HCT116 (cell line): ENCODE measurements at regions not wholly inside any gene's neighbourhood (a gene's known extent, or its start where the extent isn't known, plus 50 kb on each side); places are given as distances from the start of the nearest gene placed in this dataset.

Source experiments
- POLR2A ChIP-seq: IDR thresholded peaks from 2 replicates; pipeline ENCODE4 v1.7.0; 2011; ENCODE audit warnings: borderline replicate concordance; ENCODE audit not compliant: insufficient read depth, insufficient read length; ENCODE audit errors: extremely low read depth
- RAD21 ChIP-seq: IDR thresholded peaks from 2 replicates; pipeline ENCODE4 v1.6.1; 2012; ENCODE audit warnings: low read depth, mild to moderate bottlenecking
- ZNF274 ChIP-seq: fragments of 200-500 bp; sonication (Bioruptor generic); IDR thresholded peaks from 2 replicates; pipeline ENCODE4 v1.6.1; 2014; ENCODE audit warnings: mild to moderate bottlenecking, low read depth, low read length, inconsistent platforms
- TF ChIP-seq, protein P1 (sequence below): IDR thresholded peaks from 2 replicates; pipeline ENCODE4 v1.6.1; 2012
- TF ChIP-seq, protein P2 (sequence below): IDR thresholded peaks from 2 replicates; pipeline ENCODE4 v1.6.1; 2011; ENCODE audit warnings: mild to moderate bottlenecking, low read length, moderate library complexity; ENCODE audit not compliant: insufficient replicate concordance; ENCODE audit errors: extremely low read depth
- TF ChIP-seq, protein P3 (sequence below): IDR thresholded peaks from 2 replicates; pipeline ENCODE4 v1.6.1; 2012; ENCODE audit warnings: low read depth
- TF ChIP-seq, protein P4 (sequence below), 3 experiments: fragments of 200-600 bp in 1 of 3; sonication (generic) in 1 of 3; IDR thresholded peaks in 2 of 3; conservative IDR thresholded peaks in 1 of 3; 2 replicates each; pipeline ENCODE4 v1.5.1; 2012 to 2017; ENCODE audit warnings: low read depth in 2 of 3, low read length in 2 of 3, antibody characterized with exemption in 1 of 3, borderline replicate concordance in 1 of 3, control low read depth in 1 of 3, mild to moderate bottlenecking in 1 of 3, mixed read lengths in 1 of 3, mixed run types in 1 of 3, moderate library complexity in 1 of 3; ENCODE audit not compliant: insufficient read depth in 1 of 3

DNA sequence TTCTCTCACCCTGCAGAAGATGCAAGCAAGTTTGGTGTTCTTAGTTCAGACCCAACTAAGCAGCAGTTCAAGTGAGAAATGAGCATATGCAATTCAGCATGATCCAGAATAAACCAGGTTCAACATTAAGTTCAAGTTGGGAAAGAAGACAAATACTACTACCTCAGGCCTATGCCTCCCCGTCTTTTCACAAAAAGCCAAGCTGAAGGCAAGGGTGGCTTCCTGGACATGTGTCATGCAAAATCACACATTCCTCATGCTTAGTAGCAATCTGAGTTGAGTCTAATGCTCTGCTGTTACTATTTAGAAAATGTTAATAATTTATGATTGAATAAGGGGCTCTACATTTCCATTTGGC, 453.4 kb upstream of the GRAMD2B start:
- TF ChIP-seq POLR2A (no peak), RAD21 (no peak), ZNF274 (no peak)
- TF ChIP-seq, protein P1, sequence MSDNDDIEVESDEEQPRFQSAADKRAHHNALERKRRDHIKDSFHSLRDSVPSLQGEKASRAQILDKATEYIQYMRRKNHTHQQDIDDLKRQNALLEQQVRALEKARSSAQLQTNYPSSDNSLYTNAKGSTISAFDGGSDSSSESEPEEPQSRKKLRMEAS: no peak
- TF ChIP-seq, protein P2, sequence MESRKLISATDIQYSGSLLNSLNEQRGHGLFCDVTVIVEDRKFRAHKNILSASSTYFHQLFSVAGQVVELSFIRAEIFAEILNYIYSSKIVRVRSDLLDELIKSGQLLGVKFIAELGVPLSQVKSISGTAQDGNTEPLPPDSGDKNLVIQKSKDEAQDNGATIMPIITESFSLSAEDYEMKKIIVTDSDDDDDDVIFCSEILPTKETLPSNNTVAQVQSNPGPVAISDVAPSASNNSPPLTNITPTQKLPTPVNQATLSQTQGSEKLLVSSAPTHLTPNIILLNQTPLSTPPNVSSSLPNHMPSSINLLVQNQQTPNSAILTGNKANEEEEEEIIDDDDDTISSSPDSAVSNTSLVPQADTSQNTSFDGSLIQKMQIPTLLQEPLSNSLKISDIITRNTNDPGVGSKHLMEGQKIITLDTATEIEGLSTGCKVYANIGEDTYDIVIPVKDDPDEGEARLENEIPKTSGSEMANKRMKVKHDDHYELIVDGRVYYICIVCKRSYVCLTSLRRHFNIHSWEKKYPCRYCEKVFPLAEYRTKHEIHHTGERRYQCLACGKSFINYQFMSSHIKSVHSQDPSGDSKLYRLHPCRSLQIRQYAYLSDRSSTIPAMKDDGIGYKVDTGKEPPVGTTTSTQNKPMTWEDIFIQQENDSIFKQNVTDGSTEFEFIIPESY: no peak
- TF ChIP-seq, protein P3, sequence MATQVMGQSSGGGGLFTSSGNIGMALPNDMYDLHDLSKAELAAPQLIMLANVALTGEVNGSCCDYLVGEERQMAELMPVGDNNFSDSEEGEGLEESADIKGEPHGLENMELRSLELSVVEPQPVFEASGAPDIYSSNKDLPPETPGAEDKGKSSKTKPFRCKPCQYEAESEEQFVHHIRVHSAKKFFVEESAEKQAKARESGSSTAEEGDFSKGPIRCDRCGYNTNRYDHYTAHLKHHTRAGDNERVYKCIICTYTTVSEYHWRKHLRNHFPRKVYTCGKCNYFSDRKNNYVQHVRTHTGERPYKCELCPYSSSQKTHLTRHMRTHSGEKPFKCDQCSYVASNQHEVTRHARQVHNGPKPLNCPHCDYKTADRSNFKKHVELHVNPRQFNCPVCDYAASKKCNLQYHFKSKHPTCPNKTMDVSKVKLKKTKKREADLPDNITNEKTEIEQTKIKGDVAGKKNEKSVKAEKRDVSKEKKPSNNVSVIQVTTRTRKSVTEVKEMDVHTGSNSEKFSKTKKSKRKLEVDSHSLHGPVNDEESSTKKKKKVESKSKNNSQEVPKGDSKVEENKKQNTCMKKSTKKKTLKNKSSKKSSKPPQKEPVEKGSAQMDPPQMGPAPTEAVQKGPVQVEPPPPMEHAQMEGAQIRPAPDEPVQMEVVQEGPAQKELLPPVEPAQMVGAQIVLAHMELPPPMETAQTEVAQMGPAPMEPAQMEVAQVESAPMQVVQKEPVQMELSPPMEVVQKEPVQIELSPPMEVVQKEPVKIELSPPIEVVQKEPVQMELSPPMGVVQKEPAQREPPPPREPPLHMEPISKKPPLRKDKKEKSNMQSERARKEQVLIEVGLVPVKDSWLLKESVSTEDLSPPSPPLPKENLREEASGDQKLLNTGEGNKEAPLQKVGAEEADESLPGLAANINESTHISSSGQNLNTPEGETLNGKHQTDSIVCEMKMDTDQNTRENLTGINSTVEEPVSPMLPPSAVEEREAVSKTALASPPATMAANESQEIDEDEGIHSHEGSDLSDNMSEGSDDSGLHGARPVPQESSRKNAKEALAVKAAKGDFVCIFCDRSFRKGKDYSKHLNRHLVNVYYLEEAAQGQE: no peak
- TF ChIP-seq, protein P4, sequence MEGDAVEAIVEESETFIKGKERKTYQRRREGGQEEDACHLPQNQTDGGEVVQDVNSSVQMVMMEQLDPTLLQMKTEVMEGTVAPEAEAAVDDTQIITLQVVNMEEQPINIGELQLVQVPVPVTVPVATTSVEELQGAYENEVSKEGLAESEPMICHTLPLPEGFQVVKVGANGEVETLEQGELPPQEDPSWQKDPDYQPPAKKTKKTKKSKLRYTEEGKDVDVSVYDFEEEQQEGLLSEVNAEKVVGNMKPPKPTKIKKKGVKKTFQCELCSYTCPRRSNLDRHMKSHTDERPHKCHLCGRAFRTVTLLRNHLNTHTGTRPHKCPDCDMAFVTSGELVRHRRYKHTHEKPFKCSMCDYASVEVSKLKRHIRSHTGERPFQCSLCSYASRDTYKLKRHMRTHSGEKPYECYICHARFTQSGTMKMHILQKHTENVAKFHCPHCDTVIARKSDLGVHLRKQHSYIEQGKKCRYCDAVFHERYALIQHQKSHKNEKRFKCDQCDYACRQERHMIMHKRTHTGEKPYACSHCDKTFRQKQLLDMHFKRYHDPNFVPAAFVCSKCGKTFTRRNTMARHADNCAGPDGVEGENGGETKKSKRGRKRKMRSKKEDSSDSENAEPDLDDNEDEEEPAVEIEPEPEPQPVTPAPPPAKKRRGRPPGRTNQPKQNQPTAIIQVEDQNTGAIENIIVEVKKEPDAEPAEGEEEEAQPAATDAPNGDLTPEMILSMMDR (IDR thresholded peaks at IDR 0.05 in 2 of 3, conservative IDR thresholded peaks at IDR 0.05 in 1 of 3; ENCODE audit: borderline replicate concordance in 1 of 3, insufficient read depth in 1 of 3, low read depth in 2 of 3, low read length in 2 of 3): no peak
